Epithelial cell of esophagus (primary cell): ENCODE measurements at regions not wholly inside any gene's neighbourhood (a gene's known extent, or its start where the extent isn't known, plus 50 kb on each side); places are given as distances from the start of the nearest gene placed in this dataset.
"Not testable (repeated sequence)": the region's sequence is repeated elsewhere in the genome, so short reads cannot be mapped to it uniquely, and the experiment has no call there.

Source experiments
- DNase-seq: peaks from one replicate; pipeline ENCODE4 v3.0.0; 2010; ENCODE audit warnings: low read depth
- H3K4me3 ChIP-seq: 2 replicates; pipeline ENCODE4 v1.5.1; 2011; ENCODE audit warnings: mild to moderate bottlenecking, low read length, control low read depth
- TF ChIP-seq, protein P1 (sequence below): IDR thresholded peaks from 2 replicates; pipeline ENCODE4 v1.5.1; 2011; ENCODE audit warnings: low read depth, mild to moderate bottlenecking, low read length, control low read depth, inconsistent platforms; ENCODE audit not compliant: insufficient read depth; ENCODE audit errors: missing control alignments

DNA sequence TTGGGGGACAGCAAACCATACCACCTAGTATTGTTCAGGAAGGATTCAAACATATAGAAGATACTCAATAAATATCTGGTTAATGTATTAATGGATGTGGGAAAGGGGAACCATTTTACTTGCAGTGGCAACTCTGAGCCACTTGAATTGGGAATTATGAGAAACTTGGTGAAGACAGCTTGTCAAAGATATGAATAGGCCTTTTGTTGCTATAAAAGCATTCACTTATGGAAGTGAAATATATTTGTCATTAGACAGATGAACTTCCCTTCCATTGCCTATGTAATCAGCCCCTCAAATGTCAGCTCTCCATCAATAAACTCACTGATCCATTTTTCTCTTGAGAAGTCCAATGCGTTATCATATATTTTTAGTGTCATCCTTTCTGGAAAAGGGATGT is 56.1 kb downstream of the GPR85 start:
- TF ChIP-seq, protein P1, sequence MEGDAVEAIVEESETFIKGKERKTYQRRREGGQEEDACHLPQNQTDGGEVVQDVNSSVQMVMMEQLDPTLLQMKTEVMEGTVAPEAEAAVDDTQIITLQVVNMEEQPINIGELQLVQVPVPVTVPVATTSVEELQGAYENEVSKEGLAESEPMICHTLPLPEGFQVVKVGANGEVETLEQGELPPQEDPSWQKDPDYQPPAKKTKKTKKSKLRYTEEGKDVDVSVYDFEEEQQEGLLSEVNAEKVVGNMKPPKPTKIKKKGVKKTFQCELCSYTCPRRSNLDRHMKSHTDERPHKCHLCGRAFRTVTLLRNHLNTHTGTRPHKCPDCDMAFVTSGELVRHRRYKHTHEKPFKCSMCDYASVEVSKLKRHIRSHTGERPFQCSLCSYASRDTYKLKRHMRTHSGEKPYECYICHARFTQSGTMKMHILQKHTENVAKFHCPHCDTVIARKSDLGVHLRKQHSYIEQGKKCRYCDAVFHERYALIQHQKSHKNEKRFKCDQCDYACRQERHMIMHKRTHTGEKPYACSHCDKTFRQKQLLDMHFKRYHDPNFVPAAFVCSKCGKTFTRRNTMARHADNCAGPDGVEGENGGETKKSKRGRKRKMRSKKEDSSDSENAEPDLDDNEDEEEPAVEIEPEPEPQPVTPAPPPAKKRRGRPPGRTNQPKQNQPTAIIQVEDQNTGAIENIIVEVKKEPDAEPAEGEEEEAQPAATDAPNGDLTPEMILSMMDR, result no peak
- no peak for DNase-seq
- H3K4me3 ChIP-seq, result no peak overlapping the region

DNA sequence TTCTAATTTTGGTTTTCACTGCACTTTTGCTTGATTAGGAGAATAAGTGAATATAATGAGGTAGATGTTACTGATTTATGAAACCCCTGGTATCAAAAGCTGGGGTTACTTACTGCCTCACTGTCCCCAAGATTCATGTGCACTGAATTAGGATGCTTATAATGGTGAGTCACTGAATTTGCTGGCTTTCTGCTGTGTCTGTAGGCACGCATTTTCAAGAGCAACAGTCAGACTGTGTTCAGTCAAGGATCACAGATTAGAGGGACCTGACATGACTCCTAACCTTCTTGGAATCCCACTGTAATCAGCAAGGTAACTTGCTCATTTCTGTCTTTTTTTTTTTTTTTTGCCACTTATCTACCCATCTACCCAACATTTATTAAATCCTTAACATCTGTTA is 59.7 kb downstream of the GPR85 start:
- H3K4me3 ChIP-seq, result no peak overlapping the region
- peak; percentile 5 for DNase-seq

DNA sequence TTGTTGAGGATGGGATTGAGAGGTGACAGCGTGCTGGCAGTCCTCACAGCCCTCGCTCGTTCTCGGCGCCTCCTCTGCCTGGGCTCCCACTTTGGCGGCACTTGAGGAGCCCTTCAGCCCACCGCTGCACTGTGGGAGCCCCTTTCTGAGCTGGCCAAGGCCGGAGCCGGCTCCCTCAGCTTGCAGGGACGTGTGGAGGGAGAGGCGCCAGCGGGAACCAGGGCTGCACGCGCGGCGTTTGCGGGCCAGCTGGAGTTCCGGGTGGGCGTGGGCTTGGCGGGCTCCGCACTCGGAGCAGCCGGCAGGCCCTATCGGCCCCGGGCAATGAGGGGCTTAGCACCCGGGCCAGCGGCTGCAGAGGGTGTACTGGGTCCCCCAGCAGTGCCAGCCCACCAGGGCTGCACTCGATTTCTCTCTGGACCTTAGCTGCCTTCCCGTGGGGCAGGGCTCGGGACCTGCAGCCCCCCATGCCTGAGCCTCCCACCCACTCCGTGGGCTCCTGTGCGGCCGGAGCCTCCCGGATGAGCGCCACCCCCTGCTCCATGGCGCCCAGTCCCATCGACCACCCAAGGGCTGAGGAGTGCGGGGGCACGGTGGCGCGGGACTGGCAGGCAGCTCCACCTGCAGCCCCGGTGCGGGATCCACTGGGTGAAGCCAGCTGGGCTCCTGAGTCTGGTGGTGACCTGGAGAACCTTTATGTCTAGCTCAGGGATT is 69.3 kb downstream of the GPR85 start:
- DNase-seq, H3K4me3 ChIP-seq: not testable (repeated sequence)

More for the DNA sequence above, 59.7 kb downstream of the GPR85 start:
- TF ChIP-seq, protein P1, result no peak

DNA sequence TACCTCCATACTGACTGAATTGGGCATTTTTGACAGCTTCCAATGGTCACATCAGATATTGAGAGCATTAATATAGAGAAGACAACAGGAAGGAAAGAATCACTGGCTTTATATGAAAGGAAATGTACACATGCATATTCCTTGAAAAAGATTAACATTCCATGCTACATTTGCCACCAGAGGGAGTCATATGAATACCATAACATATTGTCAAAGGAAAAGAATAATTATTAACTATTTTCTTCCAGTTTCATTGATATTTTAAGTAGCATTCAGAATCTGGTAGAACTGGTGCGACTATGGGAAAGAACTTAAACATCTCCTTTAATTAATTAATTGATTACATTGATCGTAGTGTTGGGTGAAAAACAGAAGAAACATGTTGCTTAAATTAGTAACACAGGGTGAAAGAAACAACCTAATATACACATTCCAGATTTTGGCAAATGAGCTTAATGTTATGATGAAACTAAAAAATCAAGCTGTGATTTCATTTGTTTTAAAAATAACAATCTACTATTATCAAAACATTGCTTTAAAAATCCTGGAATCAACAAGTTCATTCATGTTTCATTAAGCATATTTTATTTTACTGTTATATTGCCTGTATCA is 71.5 kb downstream of the GPR85 start:
- no peak overlapping the region for H3K4me3 ChIP-seq
- DNase-seq, result peak; percentile 57
- TF ChIP-seq, protein P1, result peak; percentile 46

DNA sequence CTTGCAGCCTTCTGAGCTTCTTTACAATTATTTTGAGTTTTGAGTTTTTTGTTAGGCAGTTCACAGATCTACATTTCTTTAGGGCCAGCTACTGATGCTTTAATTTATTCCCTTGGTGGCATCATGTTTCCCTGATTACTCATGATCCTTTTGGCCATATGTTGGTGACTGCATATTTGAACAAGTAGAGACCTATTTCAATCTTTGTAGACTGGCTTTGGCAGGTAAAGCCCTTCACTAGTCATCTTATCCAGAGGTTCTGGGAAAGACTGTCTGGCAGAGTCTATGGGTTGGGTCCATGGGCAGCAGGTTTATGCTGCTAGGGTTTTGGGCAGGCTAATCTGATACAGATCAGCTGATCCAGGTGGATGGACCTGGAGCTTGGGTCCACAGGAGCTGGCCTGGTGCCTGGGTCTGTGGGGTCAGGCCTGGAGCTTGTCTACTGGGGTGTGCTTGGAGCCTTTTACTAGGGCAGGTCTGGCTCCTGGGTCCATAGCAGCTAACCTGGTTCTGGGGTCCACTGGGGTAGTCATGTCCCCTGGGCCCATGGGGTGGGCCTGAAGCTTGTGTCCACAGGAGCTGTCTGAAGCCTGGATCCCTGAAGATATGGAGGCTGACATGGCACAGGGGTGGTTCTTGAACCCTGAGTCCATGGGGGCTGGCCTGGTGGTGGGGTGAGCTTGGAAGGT is 72.7 kb downstream of the GPR85 start:
- peak; percentile 85 for DNase-seq
- TF ChIP-seq, protein P1, result no peak

DNA sequence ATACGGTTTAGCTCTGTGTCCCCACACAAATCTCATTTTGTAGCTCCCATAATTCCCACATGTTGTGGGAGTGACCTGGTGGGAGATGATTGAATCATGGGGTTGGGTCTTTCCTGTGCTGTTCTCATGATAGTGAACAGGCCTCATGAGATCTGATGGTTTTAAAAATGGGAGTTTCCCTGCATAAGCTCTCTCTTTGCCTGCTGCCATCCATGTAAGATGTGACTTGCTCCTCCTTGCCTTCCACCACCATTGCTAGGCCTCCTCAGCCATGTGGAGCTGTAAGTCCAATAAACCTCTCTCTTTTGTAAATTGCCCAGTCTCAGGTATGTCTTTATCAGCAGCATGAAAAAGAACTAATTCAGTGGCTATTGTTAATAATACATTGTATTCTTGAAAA is 73.8 kb downstream of the GPR85 start:
- not testable (repeated sequence) for H3K4me3 ChIP-seq, DNase-seq

More for the DNA sequence above, 72.7 kb downstream of the GPR85 start:
- H3K4me3 ChIP-seq, result no peak overlapping the region

DNA sequence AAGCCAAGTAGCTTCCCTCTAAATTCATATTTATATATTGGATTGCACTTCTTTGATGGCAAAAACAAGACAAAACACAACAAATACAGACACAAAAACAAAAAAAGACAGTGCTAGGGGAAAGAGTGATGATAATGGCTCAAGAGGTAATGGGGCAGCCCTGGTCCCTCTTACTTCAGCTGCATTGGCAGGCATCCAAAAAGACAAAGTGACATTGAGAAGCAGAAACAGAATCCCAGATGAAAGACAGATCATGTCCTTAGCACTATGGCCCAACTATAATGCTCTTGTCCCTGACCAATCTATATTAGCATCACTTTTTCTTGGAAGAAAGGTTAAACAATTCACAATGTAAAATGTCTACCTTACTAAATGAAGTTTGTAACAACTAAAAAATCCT is 76.2 kb downstream of the GPR85 start:
- no peak for DNase-seq
- no peak overlapping the region for H3K4me3 ChIP-seq
- TF ChIP-seq, protein P1, result no peak
